Stomach (tissue), 8 donors: ENCODE measurements at regions not wholly inside any gene's neighbourhood (a gene's known extent, or its start where the extent isn't known, plus 50 kb on each side); places are given as distances from the start of the nearest gene placed in this dataset.

Experiments
- DNase-seq, 2 donors: peaks; one replicate each; pipeline versions ENCODE4 v3.0.0 to v3.0.0-alpha.2; 2013 to 2019
- H3K27ac ChIP-seq, 5 donors: fragments of 200-600 bp in 4 of 5; sonication (generic) in 4 of 5; one replicate each; pipeline ENCODE4 v1.5.1; 2013 to 2019; ENCODE audit warnings: mild to moderate bottlenecking in 1 of 5, moderate library complexity in 1 of 5
- H3K27me3 ChIP-seq, 3 donors: fragments of 200-600 bp; sonication (generic); one replicate each; pipeline ENCODE4 v1.5.1; 2017 to 2019; ENCODE audit warnings: mixed run types in 1 of 3
- H3K36me3 ChIP-seq, 4 donors: fragments of 200-600 bp; sonication (generic); 1 replicate in 3 of 4; 2 replicates in 1 of 4; pipeline ENCODE4 v1.5.1; 2016 to 2019
- H3K4me1 ChIP-seq, 4 donors: fragments of 200-600 bp; sonication (generic); one replicate each; pipeline ENCODE4 v1.5.1; 2016 to 2019
- H3K4me3 ChIP-seq, 4 donors: fragments of 200-600 bp; sonication (generic) in 3 of 4; one replicate each; pipeline ENCODE4 v1.5.1; 2016 to 2019; ENCODE audit warnings: mild to moderate bottlenecking in 1 of 4
- H3K9me3 ChIP-seq, 4 donors: fragments of 200-600 bp; sonication (generic); one replicate each; pipeline ENCODE4 v1.5.1; 2016 to 2019
- CTCF ChIP-seq, 7 experiments: fragments of 450-650 bp in 4 of 7; fragments of 200-600 bp in 3 of 7; sonication (generic) in 3 of 7; IDR thresholded peaks; one replicate each; pipeline ENCODE4 v1.5.1; 2016 to 2019; ENCODE audit warnings: antibody characterized with exemption in 7 of 7, control low read depth in 2 of 7, mild to moderate bottlenecking in 1 of 7
- EP300 ChIP-seq: sonication (generic); formaldehyde crosslinking; IDR thresholded peaks from one replicate; pipeline ENCODE4 v1.6.1; 2017; ENCODE audit warnings: antibody characterized with exemption
- POLR2A ChIP-seq, 4 donors: fragments of 450-650 bp; IDR thresholded peaks; one replicate each; pipeline ENCODE4 v1.6.1; 2016; ENCODE audit warnings: antibody characterized with exemption in 4 of 4, control low read depth in 2 of 4, mild to moderate bottlenecking in 1 of 4, moderate library complexity in 1 of 4
- POLR2AphosphoS5 ChIP-seq, 3 donors: sonication (generic); formaldehyde crosslinking; IDR thresholded peaks; one replicate each; pipeline ENCODE4 v1.6.1; 2016; ENCODE audit warnings: antibody characterized with exemption in 3 of 3
- WGBS, 5 donors: extraction: QIAGEN DNeasy Blood & Tissue Kit in 3 of 5; methylation state at CpG; one replicate each; pipeline versions ENCODE4 v1.1.5 to v1.1.7; 2013 to 2018; 5-methylcytosine and 5-hydroxymethylcytosine counted together
- intact Hi-C: fragments of 100-400 bp; cut with DNase I; formaldehyde crosslinking; loops from one replicate; pipeline ENCODE4 v1.15.1; 2023; ENCODE audit warnings: low total_unique reads
- donor health status: healthy with polysubstance abuse.
- donor health status: Bipolar disorder and iron deficiency.
- donor health status: healthy.

GRCh38 chr21:35284199-35284598 lies 235.1 kb upstream of the RUNX1 start:
- Histone ChIP-seq H3K9me3 (peaks cover 0 to 11% (median 8%) of the 10 kb centered on the region in 4 donors), H3K4me3 (no peak overlapping the region), H3K27me3 (no peaks in the 10 kb centered on the region), H3K36me3 (no peaks in the 10 kb centered on the region), H3K27ac (no peak overlapping the region), H3K4me1 (peaks cover 0 to 5% (median 2%) of the 10 kb centered on the region in 4 donors)
- WGBS, 5 donors: 44 to 49% (median 46%) methylated on average over 6 of the region's 6 CpGs
- no peak for DNase-seq
- intact Hi-C loops: no loop called here
- TF ChIP-seq CTCF (IDR thresholded peaks at IDR 0.05) (no peak), POLR2AphosphoS5 (IDR thresholded peaks at IDR 0.05) (no peak), EP300 (no peak), POLR2A (IDR thresholded peaks at IDR 0.05) (no peak)

GRCh38 chr21:35282944-35283343 lies 233.8 kb upstream of the RUNX1 start:
- no peak overlapping the region for H3K4me3 ChIP-seq
- H3K36me3 ChIP-seq: no peaks in the 10 kb centered on the region
- no peaks in the 10 kb centered on the region for H3K27me3 ChIP-seq
- DNase-seq: no peak
- TF ChIP-seq POLR2AphosphoS5 (IDR thresholded peaks at IDR 0.05) (no peak), POLR2A (IDR thresholded peaks at IDR 0.05) (no peak), EP300 (no peak), CTCF (IDR thresholded peaks at IDR 0.05) (no peak)
- peaks cover 0 to 5% (median 2%) of the 10 kb centered on the region in 4 donors for H3K4me1 ChIP-seq
- intact Hi-C loops: no loop called here
- WGBS, 5 donors: 78 to 90% (median 88%) methylated on average over 5 of the region's 5 CpGs
- peaks cover 0 to 11% (median 8%) of the 10 kb centered on the region in 4 donors for H3K9me3 ChIP-seq
- no peak overlapping the region for H3K27ac ChIP-seq

- TF ChIP-seq EP300 (no peak), CTCF (IDR thresholded peaks at IDR 0.05) (no peak), POLR2AphosphoS5 (IDR thresholded peaks at IDR 0.05) (no peak), POLR2A (IDR thresholded peaks at IDR 0.05) (no peak)
- no peak overlapping the region for H3K4me3 ChIP-seq
- 67 to 87% (median 71%) methylated on average over 3 of the region's 3 CpGs for WGBS, 5 donors
These were observed 232.9 kb upstream of the RUNX1 start for GRCh38 chr21:35281956-35282355.

GRCh38 chr21:35280231-35280630 lies 231.1 kb upstream of the RUNX1 start:
- no peaks in the 10 kb centered on the region for H3K9me3 ChIP-seq
- intact Hi-C loops: no loop called here
- no peaks in the 10 kb centered on the region for H3K36me3 ChIP-seq
- H3K4me3 ChIP-seq: no peak overlapping the region
- no peak for DNase-seq
- no peak overlapping the region for H3K27ac ChIP-seq
- no peaks in the 10 kb centered on the region for H3K27me3 ChIP-seq
- TF ChIP-seq EP300 (no peak), CTCF (IDR thresholded peaks at IDR 0.05) (no peak), POLR2AphosphoS5 (IDR thresholded peaks at IDR 0.05) (no peak), POLR2A (IDR thresholded peaks at IDR 0.05) (no peak)
- peaks cover 0 to 5% (median 2%) of the 10 kb centered on the region in 4 donors for H3K4me1 ChIP-seq

More at GRCh38 chr21:35281956-35282355, 232.9 kb upstream of the RUNX1 start:
- Histone ChIP-seq H3K36me3 (no peaks in the 10 kb centered on the region), H3K27ac (no peak overlapping the region), H3K4me1 (peaks cover 0 to 5% (median 2%) of the 10 kb centered on the region in 4 donors), H3K27me3 (no peaks in the 10 kb centered on the region), H3K9me3 (peaks cover 0 to 4% (median 2%) of the 10 kb centered on the region in 4 donors)
- no peak for DNase-seq
- intact Hi-C loops: no loop called here
